HEK293 (cell line): ENCODE measurements at regions not wholly inside any gene's neighbourhood (a gene's known extent, or its start where the extent isn't known, plus 50 kb on each side); places are given as distances from the start of the nearest gene placed in this dataset.

ENCODE experiments used
- CTCF ChIP-seq: fragments of 450-650 bp; formaldehyde crosslinking; IDR thresholded peaks from 2 replicates; pipeline ENCODE4 v1.5.1; 2016; ENCODE audit warnings: missing biosample characterization, missing genetic modification characterization
- MEIS1 ChIP-seq: sonication (generic); formaldehyde crosslinking; IDR thresholded peaks from 2 replicates; pipeline ENCODE4 v1.8.1; 2022; ENCODE audit warnings: missing genetic modification reagents, mild to moderate bottlenecking, borderline replicate concordance
- SCRT1 ChIP-seq: fragments of 450-650 bp; formaldehyde crosslinking; IDR thresholded peaks from 2 replicates; pipeline ENCODE4 v1.5.1; 2016; ENCODE audit warnings: missing biosample characterization, missing genetic modification characterization, borderline replicate concordance
- SETDB1 ChIP-seq: IDR thresholded peaks from one replicate; pipeline ENCODE4 v1.6.1; 2017; ENCODE audit warnings: mild to moderate bottlenecking, low read length, moderate library complexity, mixed read lengths; ENCODE audit not compliant: insufficient read length
- ZBTB21 ChIP-seq: fragments of 450-650 bp; formaldehyde crosslinking; IDR thresholded peaks from 2 replicates; pipeline ENCODE4 v1.5.1; 2017; ENCODE audit warnings: missing biosample characterization, missing genetic modification characterization
- ZBTB44 ChIP-seq: fragments of 450-650 bp; IDR thresholded peaks from 2 replicates; pipeline ENCODE4 v1.5.1; 2018; ENCODE audit warnings: missing biosample characterization, mild to moderate bottlenecking, missing genetic modification characterization
- ZNF121 ChIP-seq: fragments of 450-650 bp; formaldehyde crosslinking; IDR thresholded peaks from 2 replicates; pipeline ENCODE4 v1.5.1; 2016; ENCODE audit warnings: missing biosample characterization, missing genetic modification characterization
- ZNF623 ChIP-seq: fragments of 450-650 bp; formaldehyde crosslinking; IDR thresholded peaks from 2 replicates; pipeline ENCODE4 v1.5.1; 2016; ENCODE audit warnings: missing biosample characterization, missing genetic modification characterization
- ZNF629 ChIP-seq: fragments of 450-650 bp; formaldehyde crosslinking; IDR thresholded peaks from 2 replicates; pipeline ENCODE4 v1.5.1; 2017; ENCODE audit warnings: missing biosample characterization, missing genetic modification characterization
- ZNF670 ChIP-seq: fragments of 450-650 bp; formaldehyde crosslinking; IDR thresholded peaks from 2 replicates; pipeline ENCODE4 v1.5.1; 2016; ENCODE audit warnings: missing biosample characterization, missing genetic modification characterization, low read depth
- ZNF830 ChIP-seq: fragments of 450-650 bp; IDR thresholded peaks from 2 replicates; pipeline ENCODE4 v1.5.0; 2018; ENCODE audit warnings: missing biosample characterization, missing genetic modification characterization, low read depth, mild to moderate bottlenecking, moderate library complexity
- ZSCAN4 ChIP-seq: fragments of 450-650 bp; formaldehyde crosslinking; IDR thresholded peaks from 2 replicates; pipeline ENCODE4 v1.5.1; 2017; ENCODE audit warnings: missing biosample characterization, missing genetic modification characterization
- TF ChIP-seq, protein P1 (sequence below): fragments of 450-650 bp; formaldehyde crosslinking; IDR thresholded peaks from 2 replicates; pipeline ENCODE4 v1.5.1; 2016; ENCODE audit warnings: missing biosample characterization, missing genetic modification characterization
- TF ChIP-seq, protein P2 (sequence below): fragments of 450-650 bp; formaldehyde crosslinking; IDR thresholded peaks from 2 replicates; pipeline ENCODE4 v1.5.1; 2016; ENCODE audit warnings: missing biosample characterization, missing genetic modification characterization, low read depth

- no peak for TF ChIP-seq CTCF
- no peak for TF ChIP-seq ZNF629 (tag by site-specific recombination)
- TF ChIP-seq MEIS1 (CRISPR knock-in tag) = no peak
- no peak for TF ChIP-seq ZBTB21
- TF ChIP-seq, protein P1, sequence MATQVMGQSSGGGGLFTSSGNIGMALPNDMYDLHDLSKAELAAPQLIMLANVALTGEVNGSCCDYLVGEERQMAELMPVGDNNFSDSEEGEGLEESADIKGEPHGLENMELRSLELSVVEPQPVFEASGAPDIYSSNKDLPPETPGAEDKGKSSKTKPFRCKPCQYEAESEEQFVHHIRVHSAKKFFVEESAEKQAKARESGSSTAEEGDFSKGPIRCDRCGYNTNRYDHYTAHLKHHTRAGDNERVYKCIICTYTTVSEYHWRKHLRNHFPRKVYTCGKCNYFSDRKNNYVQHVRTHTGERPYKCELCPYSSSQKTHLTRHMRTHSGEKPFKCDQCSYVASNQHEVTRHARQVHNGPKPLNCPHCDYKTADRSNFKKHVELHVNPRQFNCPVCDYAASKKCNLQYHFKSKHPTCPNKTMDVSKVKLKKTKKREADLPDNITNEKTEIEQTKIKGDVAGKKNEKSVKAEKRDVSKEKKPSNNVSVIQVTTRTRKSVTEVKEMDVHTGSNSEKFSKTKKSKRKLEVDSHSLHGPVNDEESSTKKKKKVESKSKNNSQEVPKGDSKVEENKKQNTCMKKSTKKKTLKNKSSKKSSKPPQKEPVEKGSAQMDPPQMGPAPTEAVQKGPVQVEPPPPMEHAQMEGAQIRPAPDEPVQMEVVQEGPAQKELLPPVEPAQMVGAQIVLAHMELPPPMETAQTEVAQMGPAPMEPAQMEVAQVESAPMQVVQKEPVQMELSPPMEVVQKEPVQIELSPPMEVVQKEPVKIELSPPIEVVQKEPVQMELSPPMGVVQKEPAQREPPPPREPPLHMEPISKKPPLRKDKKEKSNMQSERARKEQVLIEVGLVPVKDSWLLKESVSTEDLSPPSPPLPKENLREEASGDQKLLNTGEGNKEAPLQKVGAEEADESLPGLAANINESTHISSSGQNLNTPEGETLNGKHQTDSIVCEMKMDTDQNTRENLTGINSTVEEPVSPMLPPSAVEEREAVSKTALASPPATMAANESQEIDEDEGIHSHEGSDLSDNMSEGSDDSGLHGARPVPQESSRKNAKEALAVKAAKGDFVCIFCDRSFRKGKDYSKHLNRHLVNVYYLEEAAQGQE (tag by site-specific recombination) = no peak
- no peak for TF ChIP-seq ZNF670 (tag by site-specific recombination)
- TF ChIP-seq SETDB1 = peak; percentile 37
- TF ChIP-seq ZBTB44 (tag by site-specific recombination) = no peak
- TF ChIP-seq ZNF121 (tag by site-specific recombination) = no peak
- no peak for TF ChIP-seq ZNF830
- TF ChIP-seq, protein P2, sequence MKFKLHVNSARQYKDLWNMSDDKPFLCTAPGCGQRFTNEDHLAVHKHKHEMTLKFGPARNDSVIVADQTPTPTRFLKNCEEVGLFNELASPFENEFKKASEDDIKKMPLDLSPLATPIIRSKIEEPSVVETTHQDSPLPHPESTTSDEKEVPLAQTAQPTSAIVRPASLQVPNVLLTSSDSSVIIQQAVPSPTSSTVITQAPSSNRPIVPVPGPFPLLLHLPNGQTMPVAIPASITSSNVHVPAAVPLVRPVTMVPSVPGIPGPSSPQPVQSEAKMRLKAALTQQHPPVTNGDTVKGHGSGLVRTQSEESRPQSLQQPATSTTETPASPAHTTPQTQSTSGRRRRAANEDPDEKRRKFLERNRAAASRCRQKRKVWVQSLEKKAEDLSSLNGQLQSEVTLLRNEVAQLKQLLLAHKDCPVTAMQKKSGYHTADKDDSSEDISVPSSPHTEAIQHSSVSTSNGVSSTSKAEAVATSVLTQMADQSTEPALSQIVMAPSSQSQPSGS = no peak
- TF ChIP-seq SCRT1 (tag by site-specific recombination) = no peak
- TF ChIP-seq ZSCAN4 (tag by site-specific recombination) = no peak
- no peak for TF ChIP-seq ZNF623 (tag by site-specific recombination)
Observed at GRCh38 chr22:27424319-27424718, 377.2 kb downstream of the MN1 start.
